Ovary (tissue), 7 donors: ENCODE measurements at regions not wholly inside any gene's neighbourhood (a gene's known extent, or its start where the extent isn't known, plus 50 kb on each side); places are given as distances from the start of the nearest gene placed in this dataset.

Experiments
- DNase-seq, 5 donors: peaks; one replicate each; pipeline ENCODE4 v3.0.0-alpha.2; 2019 to 2020
- H3K27ac ChIP-seq, 2 donors: fragments of 200-600 bp; one replicate each; pipeline versions ENCODE4 v1.5.1 to v1.8.0; 2019 to 2022
- H3K27me3 ChIP-seq: fragments of 200-600 bp; one replicate; pipeline ENCODE4 v1.8.0; 2022
- H3K36me3 ChIP-seq: fragments of 200-600 bp; sonication (generic); one replicate; pipeline ENCODE4 v1.5.1; 2019
- H3K4me1 ChIP-seq: one replicate; pipeline ENCODE4 v1.8.1; 2013; ENCODE audit warnings: mild to moderate bottlenecking, moderate library complexity; ENCODE audit not compliant: insufficient read depth
- H3K4me3 ChIP-seq: fragments of 200-600 bp; sonication (generic); one replicate; pipeline ENCODE4 v1.5.1; 2017
- H3K9me3 ChIP-seq, 2 donors: fragments of 200-600 bp in 1 of 2; sonication (generic) in 1 of 2; one replicate each; pipeline versions ENCODE4 v1.5.1 to v1.8.1; 2013 to 2019; ENCODE audit warnings: mild to moderate bottlenecking in 1 of 2, moderate library complexity in 1 of 2
- EP300 ChIP-seq: sonication (generic); formaldehyde crosslinking; IDR thresholded peaks from one replicate; pipeline ENCODE4 v1.6.1; 2017; ENCODE audit warnings: antibody characterized with exemption
- POLR2A ChIP-seq: fragments of 450-650 bp; IDR thresholded peaks from one replicate; pipeline ENCODE4 v1.6.1; 2017; ENCODE audit warnings: antibody characterized with exemption, mild to moderate bottlenecking, moderate library complexity
- WGBS, 3 donors: extraction: QIAGEN DNeasy Blood & Tissue Kit in 1 of 3; methylation state at CpG; one replicate each; pipeline versions ENCODE4 v1.1.5 to v1.1.7; 2013 to 2017; 5-methylcytosine and 5-hydroxymethylcytosine counted together
- intact Hi-C, 4 donors: fragments of 100-400 bp; cut with DNase I; formaldehyde crosslinking; loops; one replicate each; pipeline versions ENCODE4 v1.11.0 to v1.15.1; 2022 to 2023
- TF ChIP-seq, protein P1 (sequence below), 3 donors: fragments of 450-650 bp in 2 of 3; fragments of 200-600 bp in 1 of 3; IDR thresholded peaks; one replicate each; pipeline versions ENCODE4 v1.5.1 to v1.8.0; 2016 to 2022; ENCODE audit warnings: antibody characterized with exemption in 3 of 3, mild to moderate bottlenecking in 1 of 3
- donor health status: DM: no; HTN: no; CAD: no; lungs with moderate emphysema.
- donor health status: DM: no; HTN: no; CAD: no.
- donor health status: Bipolar disorder and iron deficiency.
- donor health status: DM: no; HTN: no; CAD: no.
- donor health status: DM: yes; HTN: yes; CAD: no.

DNA sequence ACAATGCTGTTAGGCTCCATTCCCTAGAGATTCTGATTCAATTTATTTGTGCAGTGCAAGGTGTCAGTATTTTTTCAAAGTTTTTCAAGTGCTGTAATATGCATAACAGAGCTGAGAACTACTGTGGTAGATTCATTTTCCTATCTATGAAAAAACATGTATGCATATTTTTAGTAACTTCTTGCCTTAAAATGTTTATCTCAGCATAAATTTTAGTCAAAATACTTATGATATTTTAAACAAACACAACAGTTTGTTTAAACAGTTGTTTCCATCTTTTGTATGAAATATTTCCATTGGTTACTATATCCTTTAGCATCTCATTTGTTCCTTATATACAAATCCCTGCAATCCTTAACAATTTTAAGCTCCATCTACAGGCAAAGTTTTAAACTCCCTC is 624.8 kb upstream of the ADGRL3 start:
- Histone ChIP-seq H3K4me1 (no peaks in the 10 kb centered on the region), H3K27ac (no peak overlapping the region), H3K36me3 (no peaks in the 10 kb centered on the region), H3K9me3 (no peaks in the 10 kb centered on the region), H3K27me3 (no peaks in the 10 kb centered on the region), H3K4me3 (no peak overlapping the region)
- TF ChIP-seq EP300 (no peak), POLR2A (no peak)
- TF ChIP-seq, protein P1, sequence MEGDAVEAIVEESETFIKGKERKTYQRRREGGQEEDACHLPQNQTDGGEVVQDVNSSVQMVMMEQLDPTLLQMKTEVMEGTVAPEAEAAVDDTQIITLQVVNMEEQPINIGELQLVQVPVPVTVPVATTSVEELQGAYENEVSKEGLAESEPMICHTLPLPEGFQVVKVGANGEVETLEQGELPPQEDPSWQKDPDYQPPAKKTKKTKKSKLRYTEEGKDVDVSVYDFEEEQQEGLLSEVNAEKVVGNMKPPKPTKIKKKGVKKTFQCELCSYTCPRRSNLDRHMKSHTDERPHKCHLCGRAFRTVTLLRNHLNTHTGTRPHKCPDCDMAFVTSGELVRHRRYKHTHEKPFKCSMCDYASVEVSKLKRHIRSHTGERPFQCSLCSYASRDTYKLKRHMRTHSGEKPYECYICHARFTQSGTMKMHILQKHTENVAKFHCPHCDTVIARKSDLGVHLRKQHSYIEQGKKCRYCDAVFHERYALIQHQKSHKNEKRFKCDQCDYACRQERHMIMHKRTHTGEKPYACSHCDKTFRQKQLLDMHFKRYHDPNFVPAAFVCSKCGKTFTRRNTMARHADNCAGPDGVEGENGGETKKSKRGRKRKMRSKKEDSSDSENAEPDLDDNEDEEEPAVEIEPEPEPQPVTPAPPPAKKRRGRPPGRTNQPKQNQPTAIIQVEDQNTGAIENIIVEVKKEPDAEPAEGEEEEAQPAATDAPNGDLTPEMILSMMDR (IDR thresholded peaks at IDR 0.05) = no peak
- intact Hi-C loops = no loop called here
- DNase-seq = no peak

DNA sequence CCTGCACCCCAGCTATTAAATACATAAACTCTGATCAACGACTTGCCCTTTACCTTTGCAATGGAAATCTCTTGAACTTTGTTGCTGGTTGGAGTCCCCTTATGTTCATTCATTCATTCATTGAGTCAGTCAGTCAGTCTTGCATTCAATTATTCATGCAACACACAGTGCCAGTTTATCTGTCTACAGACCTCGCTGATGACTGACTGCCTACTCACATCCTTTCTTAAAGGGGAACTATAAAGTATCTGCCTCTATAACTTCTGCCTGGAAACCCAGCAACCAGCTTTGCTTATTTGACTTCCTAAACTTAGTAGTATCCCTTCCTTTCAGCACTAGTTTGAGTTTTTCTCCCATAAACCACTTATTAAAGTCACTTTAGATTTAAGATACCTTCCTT is 620.8 kb upstream of the ADGRL3 start:
- DNase-seq = no peak
- no peaks in the 10 kb centered on the region for H3K27me3 ChIP-seq
- no peaks in the 10 kb centered on the region for H3K4me1 ChIP-seq
- H3K9me3 ChIP-seq = no peaks in the 10 kb centered on the region
- 66 to 72% (median 72%) methylated on average over 2 of the region's 2 CpGs for WGBS, 3 donors
- TF ChIP-seq, protein P1 (IDR thresholded peaks at IDR 0.05) = no peak
- TF ChIP-seq EP300 (no peak), POLR2A (no peak)
- H3K27ac ChIP-seq = no peak overlapping the region
- no peaks in the 10 kb centered on the region for H3K36me3 ChIP-seq
- intact Hi-C loops = no loop called here
- no peak overlapping the region for H3K4me3 ChIP-seq

DNA sequence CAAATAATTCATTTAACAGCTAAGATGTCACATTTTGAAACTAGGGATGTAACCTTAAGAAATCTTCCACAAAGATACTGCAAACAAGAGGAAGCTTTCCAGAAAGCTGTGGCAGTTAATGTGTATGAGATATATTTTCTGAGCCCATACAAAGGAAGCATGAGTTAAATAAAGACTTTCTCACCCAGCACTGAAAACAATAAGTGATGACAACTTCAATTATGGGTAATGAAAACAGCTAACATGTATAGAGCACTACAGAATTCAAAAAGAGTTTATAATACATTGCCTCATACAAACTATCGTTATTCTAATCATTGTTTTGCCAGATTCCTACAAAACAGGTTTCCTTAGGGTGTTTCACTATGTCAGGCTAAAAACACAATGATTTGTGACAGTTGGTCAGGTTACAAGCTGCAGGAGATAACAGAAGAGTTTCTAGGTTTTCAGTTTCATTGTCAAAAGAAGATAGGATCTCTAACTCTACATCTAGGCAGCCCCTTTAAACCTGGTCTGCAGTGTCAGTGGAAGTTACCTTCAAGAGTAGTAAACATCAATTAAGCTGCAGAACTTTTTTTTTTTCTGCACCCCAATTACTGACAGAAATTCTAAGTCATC is 618.1 kb upstream of the ADGRL3 start:
- Histone ChIP-seq H3K27me3 (no peaks in the 10 kb centered on the region), H3K4me1 (no peaks in the 10 kb centered on the region), H3K27ac (no peak overlapping the region), H3K9me3 (no peaks in the 10 kb centered on the region), H3K36me3 (no peaks in the 10 kb centered on the region), H3K4me3 (no peak overlapping the region)
- intact Hi-C loops = no loop called here
- TF ChIP-seq, protein P1 (IDR thresholded peaks at IDR 0.05) = no peak
- TF ChIP-seq POLR2A (no peak), EP300 (no peak)
- 42 to 57% (median 47%) methylated on average over 1 of the region's 1 CpG for WGBS, 3 donors
- DNase-seq = no peak

DNA sequence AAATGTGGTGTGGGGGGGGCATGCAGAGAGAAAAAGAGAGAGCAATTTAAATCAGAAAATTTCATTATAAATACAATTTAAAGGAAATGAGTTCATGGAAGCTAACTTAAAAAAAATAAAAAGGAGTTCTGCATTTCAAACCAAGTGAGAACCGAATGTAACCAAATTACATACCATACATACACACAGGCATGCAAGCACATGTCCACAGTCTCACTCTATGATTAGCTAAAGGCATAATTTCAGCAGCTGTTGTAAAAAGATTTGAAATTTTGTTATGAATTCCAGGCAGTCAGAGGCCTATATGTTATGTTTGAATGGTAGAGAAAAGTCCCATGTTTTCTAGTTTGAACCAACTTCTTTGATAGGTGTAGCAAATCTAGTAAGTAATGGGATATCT is 611.6 kb upstream of the ADGRL3 start:
- no peaks in the 10 kb centered on the region for H3K36me3 ChIP-seq

More for the DNA sequence above, 611.6 kb upstream of the ADGRL3 start:
- 69 to 80% (median 78%) methylated on average over 1 of the region's 1 CpG for WGBS, 3 donors
- Histone ChIP-seq H3K27ac (no peak overlapping the region), H3K4me1 (no peaks in the 10 kb centered on the region), H3K27me3 (no peaks in the 10 kb centered on the region), H3K9me3 (no peaks in the 10 kb centered on the region), H3K4me3 (no peak overlapping the region)
- no peak for DNase-seq
- TF ChIP-seq POLR2A (no peak), EP300 (no peak)
- TF ChIP-seq, protein P1 (IDR thresholded peaks at IDR 0.05) = no peak
- intact Hi-C loops = no loop called here
